Neural cell (in vitro differentiated cells): ENCODE measurements at regions not wholly inside any gene's neighbourhood (a gene's known extent, or its start where the extent isn't known, plus 50 kb on each side); places are given as distances from the start of the nearest gene placed in this dataset.
"Not testable (repeated sequence)": the region's sequence is repeated elsewhere in the genome, so short reads cannot be mapped to it uniquely, and the experiment has no call there.

Experiments
- H2AFZ ChIP-seq: fragments of 200-600, 300-800 bp; sonication (generic), shearing (Covaris generic); 2 replicates; pipeline ENCODE4 v1.6.0; 2014; ENCODE audit warnings: low read depth, mild to moderate bottlenecking, antibody characterized with exemption, low read length, moderate library complexity
- H3F3A ChIP-seq: fragments of 200-600 bp; shearing (Covaris generic); 2 replicates; pipeline ENCODE4 v1.6.1; 2016; ENCODE audit warnings: mild to moderate bottlenecking, moderate library complexity, mixed read lengths, antibody characterized with exemption, low read length; ENCODE audit not compliant: insufficient read depth, poor library complexity, severe bottlenecking
- H3K27ac ChIP-seq: fragments of 200-600, 300-800 bp; sonication (generic), shearing (Covaris generic); 2 replicates; pipeline ENCODE4 v1.5.1; 2014; ENCODE audit warnings: mild to moderate bottlenecking, low read length, moderate library complexity
- H3K27me3 ChIP-seq: fragments of 300-800, 200-600 bp; sonication (generic), shearing (Covaris generic); 2 replicates; pipeline ENCODE4 v1.6.0; 2014; ENCODE audit warnings: mild to moderate bottlenecking, low read depth, low read length, moderate library complexity; ENCODE audit not compliant: insufficient read depth
- H3K36me3 ChIP-seq: fragments of 300-800, 200-600 bp; sonication (generic), shearing (Covaris generic); 2 replicates; pipeline ENCODE4 v1.5.1; 2014; ENCODE audit warnings: mild to moderate bottlenecking, antibody characterized with exemption, low read length, moderate library complexity; ENCODE audit not compliant: insufficient read depth
- H3K4me2 ChIP-seq: fragments of 300-800, 200-600 bp; sonication (generic), shearing (Covaris generic); 2 replicates; pipeline ENCODE4 v1.6.0; 2014; ENCODE audit warnings: mild to moderate bottlenecking, low read length
- H3K4me3 ChIP-seq: fragments of 300-800, 200-600 bp; sonication (generic), shearing (Covaris generic); 2 replicates; pipeline ENCODE4 v1.5.1; 2014; ENCODE audit warnings: mild to moderate bottlenecking, low read length, moderate library complexity
- H3K79me2 ChIP-seq: fragments of 200-600 bp; shearing (Covaris generic); replicated peaks from 2 replicates; pipeline ENCODE4 v1.6.0; 2014; ENCODE audit warnings: mild to moderate bottlenecking, low read length, moderate library complexity; ENCODE audit not compliant: insufficient read depth
- H3K9ac ChIP-seq: fragments of 300-800, 200-600 bp; sonication (generic), shearing (Covaris generic); 2 replicates; pipeline ENCODE4 v1.6.1; 2016; ENCODE audit warnings: mild to moderate bottlenecking, low read length, mixed read lengths
- H3K9me2 ChIP-seq: fragments of 200-600 bp; shearing (Covaris generic); 2 replicates; pipeline ENCODE4 v1.6.1; 2016; ENCODE audit warnings: mild to moderate bottlenecking, low read length, mixed read lengths; ENCODE audit not compliant: insufficient read depth
- H3K9me3 ChIP-seq: fragments of 200-600, 300-800 bp; sonication (generic), shearing (Covaris generic); 2 replicates; pipeline ENCODE4 v1.6.1; 2016; ENCODE audit warnings: mild to moderate bottlenecking, mixed run types, low read length, moderate library complexity, mixed read lengths
- H4K20me1 ChIP-seq: fragments of 200-600 bp; shearing (Covaris generic); 2 replicates; pipeline ENCODE4 v1.6.1; 2016; ENCODE audit warnings: mild to moderate bottlenecking, mixed run types; ENCODE audit not compliant: insufficient read depth
- CTCF ChIP-seq: fragments of 450-650 bp; IDR thresholded peaks from 2 replicates; pipeline ENCODE4 v1.5.1; 2014; ENCODE audit warnings: antibody characterized with exemption, mild to moderate bottlenecking, moderate library complexity; ENCODE audit not compliant: poor library complexity, severe bottlenecking
- EP300 ChIP-seq: fragments of 450-650 bp; conservative IDR thresholded peaks from 2 replicates; pipeline ENCODE4 v1.6.1; 2014; ENCODE audit warnings: antibody characterized with exemption, mild to moderate bottlenecking, moderate library complexity; ENCODE audit not compliant: poor library complexity, severe bottlenecking
- EZH2 ChIP-seq: fragments of 200-600, 300-800 bp; shearing (Covaris generic), sonication (generic); IDR thresholded peaks from 2 replicates; pipeline ENCODE4 v1.6.1; 2014; ENCODE audit warnings: antibody characterized with exemption, low read length, borderline replicate concordance, mild to moderate bottlenecking; ENCODE audit not compliant: insufficient read depth, poor library complexity, severe bottlenecking
- MXI1 ChIP-seq: fragments of 450-650 bp; conservative IDR thresholded peaks from 2 replicates; pipeline ENCODE4 v1.6.1; 2014; ENCODE audit warnings: antibody characterized with exemption, mild to moderate bottlenecking; ENCODE audit not compliant: poor library complexity, severe bottlenecking
- POLR2AphosphoS5 ChIP-seq: IDR thresholded peaks from 2 replicates; pipeline ENCODE4 v1.6.1; 2012
- RAD21 ChIP-seq: fragments of 450-650 bp; conservative IDR thresholded peaks from 2 replicates; pipeline ENCODE4 v1.6.1; 2014; ENCODE audit warnings: antibody characterized with exemption, mild to moderate bottlenecking, moderate library complexity
- REST ChIP-seq: IDR thresholded peaks from 2 replicates; pipeline ENCODE4 v1.6.1; 2012; ENCODE audit warnings: borderline replicate concordance
- SMC3 ChIP-seq: fragments of 450-650 bp; conservative IDR thresholded peaks from 2 replicates; pipeline ENCODE4 v1.6.1; 2014; ENCODE audit warnings: antibody characterized with exemption, mild to moderate bottlenecking, moderate library complexity; ENCODE audit not compliant: poor library complexity
- TAF1 ChIP-seq: IDR thresholded peaks from 2 replicates; pipeline ENCODE4 v1.6.1; 2012; ENCODE audit warnings: low read depth

- Histone ChIP-seq H3K4me2 (no peak overlapping the region), H3K36me3 (no peaks in the 10 kb centered on the region), H3F3A (no peaks in the 10 kb centered on the region), H3K4me3 (no peak overlapping the region), H3K9me3 (no peaks in the 10 kb centered on the region), H3K9ac (no peak overlapping the region), H3K9me2 (no peaks in the 10 kb centered on the region), H3K79me2 (no peaks in the 10 kb centered on the region), H4K20me1 (no peaks in the 10 kb centered on the region), H3K27me3 (no peaks in the 10 kb centered on the region), H2AFZ (no peak overlapping the region), H3K27ac (no peak overlapping the region)
- TF ChIP-seq EZH2 = no peak
- TF ChIP-seq CTCF = no peak
- no peak for TF ChIP-seq RAD21
- no peak for TF ChIP-seq SMC3
- TF ChIP-seq POLR2AphosphoS5 = no peak
- no peak for TF ChIP-seq TAF1
- TF ChIP-seq EP300 = no peak
- no peak for TF ChIP-seq MXI1
- no peak for TF ChIP-seq REST
Measured at GRCh38 chr2:428591-428990, 140.7 kb upstream of the ALKAL2 start.

- H2AFZ ChIP-seq, H3K9me3 ChIP-seq, H3K4me2 ChIP-seq, H3K9me2 ChIP-seq, H3K36me3 ChIP-seq, H3K9ac ChIP-seq, H3K27ac ChIP-seq, H3K27me3 ChIP-seq, H3F3A ChIP-seq, H3K4me3 ChIP-seq, H4K20me1 ChIP-seq, H3K79me2 ChIP-seq: not testable (repeated sequence)
Measured at GRCh38 chr2:426696-427095, 138.8 kb upstream of the ALKAL2 start.

GRCh38 chr2:425947-426346 is 138.1 kb upstream of the ALKAL2 start:
- TF ChIP-seq SMC3 = no peak
- no peak for TF ChIP-seq REST
- no peak for TF ChIP-seq MXI1
- no peak for TF ChIP-seq EZH2
- no peak for TF ChIP-seq CTCF
- no peak for TF ChIP-seq RAD21
- no peak for TF ChIP-seq POLR2AphosphoS5
- no peak for TF ChIP-seq TAF1
- TF ChIP-seq EP300 = no peak
- Histone ChIP-seq H3K36me3 (no peaks in the 10 kb centered on the region), H3K9ac (no peak overlapping the region), H3K79me2 (no peaks in the 10 kb centered on the region), H3F3A (no peaks in the 10 kb centered on the region), H3K9me2 (no peaks in the 10 kb centered on the region), H2AFZ (no peak overlapping the region), H3K4me3 (no peak overlapping the region), H4K20me1 (no peaks in the 10 kb centered on the region), H3K4me2 (no peak overlapping the region), H3K27ac (no peak overlapping the region), H3K9me3 (no peaks in the 10 kb centered on the region), H3K27me3 (no peaks in the 10 kb centered on the region)
